K562 (cell line): ENCODE measurements at regions not wholly inside any gene's neighbourhood (a gene's known extent, or its start where the extent isn't known, plus 50 kb on each side); places are given as distances from the start of the nearest gene placed in this dataset.

Source experiments
- ATAC-seq: fragments of 200-7000 bp; cut with Tn5 transposase; 3 replicates; pipeline ENCODE4 v1.9.1; 2020; ENCODE audit warnings: moderate library complexity
- BruUV-seq: library from RNA; stranded (reverse); fragments of 400-500 nt; replicated peaks from 2 replicates; lab custom pipeline; 2021; lab: Mats Ljungman, UMichigan
- CTCF ChIA-PET: fragments of 300-600 bp; formaldehyde crosslinking; extraction: SDS; loops from one replicate; lab custom pipeline; 2021; ENCODE audit warnings: low intra/inter-chr PET ratio; lab: Yijun Ruan, JAX
- POLR2A ChIA-PET: fragments of 300-600, 350-650 bp; sonication (Branson Sonifier 250); formaldehyde crosslinking; extraction: SDS; loops from one replicate; lab custom pipeline; 2021; ENCODE audit warnings: antibody characterized with exemption, inconsistent platforms; lab: Yijun Ruan, JAX
- DNase-seq, 4 experiments: peaks; one replicate each; pipeline versions ENCODE4 v3.0.0 to v3.0.0-alpha.2; 2011 to 2018; ENCODE audit warnings: low spot score in 3 of 4, mixed read lengths in 3 of 4; ENCODE audit errors: extremely low read depth in 1 of 4
- FAIRE-seq: peaks from 2 replicates; lab custom pipeline; 2011; peaks lifted over from hg19 to GRCh38; lab: Jason Lieb, UNC
- H2AFZ ChIP-seq: 2 replicates; pipeline ENCODE4 v1.6.0; 2011; ENCODE audit warnings: low read depth, low read length, control low read depth, inconsistent platforms
- H3K27ac ChIP-seq: fragments of 200-600 bp; 3 replicates; pipeline ENCODE4 v1.8.0; 2011; ENCODE audit warnings: low read depth, mild to moderate bottlenecking, control low read depth, inconsistent platforms, low read length, moderate library complexity, mixed read lengths; ENCODE audit errors: extremely low read depth
- H3K27me3 ChIP-seq, 2 experiments: fragments of 300-600 bp in 1 of 2; 2 replicates in 1 of 2; 3 replicates in 1 of 2; pipeline versions ENCODE4 v1.6.0 to v1.8.0; 2011; ENCODE audit warnings: inconsistent platforms in 2 of 2, low read length in 2 of 2, mild to moderate bottlenecking in 1 of 2, mixed read lengths in 1 of 2, moderate library complexity in 1 of 2; ENCODE audit not compliant: control insufficient read depth in 2 of 2, insufficient read depth in 2 of 2
- H3K36me3 ChIP-seq: fragments of 300-600 bp; 3 replicates; pipeline ENCODE4 v1.8.0; 2011; ENCODE audit warnings: mild to moderate bottlenecking, low read length, inconsistent platforms; ENCODE audit not compliant: control insufficient read depth, insufficient read depth
- H3K4me1 ChIP-seq, 2 experiments: fragments of 200-600 bp in 1 of 2; replicated peaks in 1 of 2; 2 replicates in 1 of 2; 3 replicates in 1 of 2; pipeline versions ENCODE4 v1.5.1 to v1.8.0; 2011; ENCODE audit warnings: inconsistent platforms in 2 of 2, low read length in 2 of 2, mild to moderate bottlenecking in 1 of 2, mixed read lengths in 1 of 2, moderate library complexity in 1 of 2; ENCODE audit not compliant: control insufficient read depth in 2 of 2, insufficient read depth in 2 of 2
- H3K4me2 ChIP-seq: 2 replicates; pipeline ENCODE4 v1.6.1; 2011; ENCODE audit warnings: low read length, control low read depth, inconsistent platforms, mixed read lengths; ENCODE audit not compliant: insufficient read depth
- H3K4me3 ChIP-seq: fragments of 200-600 bp; sonication (generic), shearing (Covaris generic); 2 replicates; pipeline ENCODE4 v1.5.1; 2016; ENCODE audit warnings: control low read depth, inconsistent platforms
- H3K79me2 ChIP-seq: fragments of 200-600 bp; 3 replicates; pipeline ENCODE4 v1.8.0; 2011; ENCODE audit warnings: low read length, inconsistent platforms; ENCODE audit not compliant: control insufficient read depth, insufficient read depth
- H3K9ac ChIP-seq, 2 experiments: 2 replicates each; pipeline versions ENCODE4 v1.6.0 to v1.6.1; 2011; ENCODE audit warnings: low read depth in 2 of 2, low read length in 2 of 2, control low read depth in 1 of 2, inconsistent platforms in 1 of 2, mild to moderate bottlenecking in 1 of 2, mixed read lengths in 1 of 2; ENCODE audit not compliant: insufficient read depth in 1 of 2
- H3K9me1 ChIP-seq: one replicate; pipeline ENCODE4 v1.6.0; 2011; ENCODE audit warnings: inconsistent platforms, mild to moderate bottlenecking, low read length, moderate library complexity; ENCODE audit not compliant: control insufficient read depth, insufficient read depth
- H3K9me3 ChIP-seq: replicated peaks from 2 replicates; pipeline ENCODE4 v1.5.1; 2011; ENCODE audit warnings: low read depth, low read length, inconsistent platforms; ENCODE audit not compliant: control insufficient read depth, insufficient read depth
- H4K20me1 ChIP-seq: replicated peaks from 2 replicates; pipeline ENCODE4 v1.6.1; 2011; ENCODE audit warnings: low read length, inconsistent platforms, mixed read lengths; ENCODE audit not compliant: control insufficient read depth, insufficient read depth
- ARNT ChIP-seq, 2 experiments: fragments of 450-650 bp; IDR thresholded peaks; 2 replicates each; pipeline ENCODE4 v1.6.1; 2016; ENCODE audit warnings: mild to moderate bottlenecking in 1 of 2
- BACH1 ChIP-seq: fragments of 200-800 bp; sonication (Bioruptor generic); IDR thresholded peaks from 2 replicates; pipeline ENCODE4 v1.6.1; 2016; ENCODE audit warnings: missing genetic modification characterization, missing compliant biosample characterization
- E2F1 ChIP-seq: sonication (generic); formaldehyde crosslinking; IDR thresholded peaks from 2 replicates; pipeline ENCODE4 v1.8.1; 2023; ENCODE audit warnings: mild to moderate bottlenecking, missing genetic modification reagents, moderate library complexity
- ELK1 ChIP-seq: sonication (generic); formaldehyde crosslinking; IDR thresholded peaks from 2 replicates; pipeline ENCODE4 v1.8.1; 2022; ENCODE audit warnings: missing genetic modification reagents
- HLTF ChIP-seq: fragments of 450-650 bp; IDR thresholded peaks from 2 replicates; pipeline ENCODE4 v1.6.1; 2016
- MAZ ChIP-seq, 2 experiments: fragments of 450-650 bp in 1 of 2; sonication (generic) in 1 of 2; formaldehyde crosslinking; IDR thresholded peaks in 1 of 2; conservative IDR thresholded peaks in 1 of 2; 2 replicates each; pipeline versions ENCODE4 v1.4.0 to v1.5.0; 2020; ENCODE audit warnings: mild to moderate bottlenecking in 1 of 2, missing genetic modification reagents in 1 of 2
- RAD51 ChIP-seq: fragments of 450-650 bp; IDR thresholded peaks from 2 replicates; pipeline ENCODE4 v1.7.1; 2016; ENCODE audit warnings: low read depth, mild to moderate bottlenecking, borderline replicate concordance
- RBM14 ChIP-seq: fragments of 200-400 bp; formaldehyde crosslinking; IDR thresholded peaks from 2 replicates; pipeline ENCODE4 v1.6.1; 2018; ENCODE audit warnings: low read depth, mild to moderate bottlenecking, low read length, moderate library complexity, borderline replicate concordance; ENCODE audit not compliant: insufficient read depth
- RHOXF2B ChIP-seq: fragments of 250-450 bp; sonication (Bioruptor Pico); conservative IDR thresholded peaks from 2 replicates; pipeline ENCODE4 v1.5.1; 2021
- SETDB1 ChIP-seq: IDR thresholded peaks from one replicate; pipeline ENCODE4 v1.6.1; 2012; ENCODE audit warnings: low read length, control low read depth, inconsistent platforms
- SIN3B ChIP-seq: fragments of 450-650 bp; IDR thresholded peaks from 2 replicates; pipeline ENCODE4 v1.6.1; 2017; ENCODE audit warnings: low read depth, mild to moderate bottlenecking, moderate library complexity
- TBL1XR1 ChIP-seq, 2 experiments: IDR thresholded peaks; 2 replicates each; pipeline ENCODE4 v1.6.1; 2012; ENCODE audit warnings: improper control_type of control experiment in 2 of 2, low read length in 2 of 2, mild to moderate bottlenecking in 1 of 2
- ZNF133 ChIP-seq: fragments of 250-450 bp; sonication (Bioruptor Pico); IDR thresholded peaks from 2 replicates; pipeline ENCODE4 v1.4.0; 2020; ENCODE audit warnings: mild to moderate bottlenecking
- ZNF174 ChIP-seq: fragments of 250-450 bp; sonication (Bioruptor Pico); IDR thresholded peaks from 2 replicates; pipeline ENCODE4 v1.4.0; 2020; ENCODE audit warnings: mild to moderate bottlenecking
- ZNF253 ChIP-seq: fragments of 250-450 bp; sonication (Bioruptor Pico); conservative IDR thresholded peaks from 2 replicates; pipeline ENCODE4 v1.6.1; 2021; ENCODE audit warnings: mild to moderate bottlenecking
- ZNF57 ChIP-seq: fragments of 450-650 bp; formaldehyde crosslinking; IDR thresholded peaks from 2 replicates; pipeline ENCODE4 v1.4.0; 2020; ENCODE audit warnings: mild to moderate bottlenecking, moderate library complexity
- WGBS: fragments of 100-300 bp; shearing (Covaris generic); methylation state at CpG from one replicate; pipeline ENCODE4 v1.1.6; 2016; ENCODE audit warnings: low coverage, mixed read lengths; ENCODE audit not compliant: insufficient coverage; ENCODE audit errors: missing lambda C conversion rate; 5-methylcytosine and 5-hydroxymethylcytosine counted together
- in situ Hi-C: fragments of 300-500 bp; cut with MboI; formaldehyde crosslinking; loops from 4 replicates; pipeline ENCODE4 v1.15.0; 2018; ENCODE audit warnings: inconsistent platforms, mixed read lengths
- intact Hi-C: fragments of 100-400 bp; cut with micrococcal nuclease; formaldehyde crosslinking; loops from 2 replicates; pipeline ENCODE4 v1.14.2; 2022
- TF ChIP-seq, protein P1 (sequence below): sonication (generic); formaldehyde crosslinking; IDR thresholded peaks from 2 replicates; pipeline ENCODE4 v1.8.0; 2022; ENCODE audit warnings: mild to moderate bottlenecking, missing genetic modification reagents
- TF ChIP-seq, protein P2 (sequence below): fragments of 250-450 bp; sonication (Bioruptor Pico); IDR thresholded peaks from 2 replicates; pipeline ENCODE4 v1.8.0; 2022; ENCODE audit warnings: inconsistent platforms

DNA sequence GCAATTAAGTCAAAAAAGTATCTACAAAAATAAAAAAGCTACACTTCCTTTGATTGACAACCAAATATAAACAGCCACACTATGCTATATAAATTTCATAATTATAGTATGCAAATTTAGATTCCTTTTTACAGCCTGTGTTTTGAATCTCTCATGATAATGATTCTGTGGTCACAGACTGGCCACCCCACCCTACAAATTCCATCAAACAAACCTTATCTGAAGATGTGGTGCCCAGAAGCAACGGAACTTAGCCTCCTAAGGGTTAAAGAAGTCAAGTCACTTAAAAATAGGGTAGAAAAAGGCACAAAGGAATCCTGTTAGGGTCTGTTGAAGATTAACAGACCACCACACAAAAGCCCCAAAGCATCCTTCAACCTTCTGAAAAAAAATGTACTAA is 351.8 kb downstream of the INHBA start (continued):
- TF ChIP-seq E2F1 (CRISPR knock-in tag) = no peak
- no peak for TF ChIP-seq RAD51
- no peak for TF ChIP-seq SETDB1
- no peak for TF ChIP-seq ELK1
- no peak for TF ChIP-seq TBL1XR1 (IDR thresholded peaks at IDR 0.05; ENCODE audit: low read length in 2 of 2)
- TF ChIP-seq ZNF253 (CRISPR knock-in tag) = no peak
- no peak for TF ChIP-seq ZNF133 (CRISPR knock-in tag)
- TF ChIP-seq MAZ (CRISPR knock-in tag; conservative IDR thresholded peaks at IDR 0.05 in 1 of 2, IDR thresholded peaks at IDR 0.05 in 1 of 2) = no peak
- no peak for TF ChIP-seq BACH1
- TF ChIP-seq HLTF = no peak

DNA sequence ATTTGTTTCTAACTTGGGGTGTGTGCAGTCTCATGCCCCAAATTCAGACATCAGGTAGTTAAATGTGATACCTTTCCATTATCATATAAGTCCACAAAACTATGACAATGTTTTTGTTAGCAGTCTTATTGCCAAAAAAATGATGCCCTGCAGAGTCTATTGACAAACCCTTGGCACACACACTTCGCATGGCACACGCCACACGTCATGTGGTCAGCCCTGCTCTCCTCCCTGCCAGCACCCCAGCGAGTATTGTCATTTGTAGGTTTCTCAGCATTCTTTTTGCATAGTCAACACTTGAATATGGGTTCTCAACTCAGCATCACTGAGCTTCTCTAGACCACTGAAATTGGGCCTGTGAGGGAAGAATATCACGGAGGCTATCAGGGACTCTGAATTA is 356.0 kb downstream of the INHBA start:
- in situ Hi-C loops = no loop called here
- no peaks in the 10 kb centered on the region for H4K20me1 ChIP-seq
- intact Hi-C loops = no loop called here
- H3K4me3 ChIP-seq = no peak overlapping the region
- H3K79me2 ChIP-seq = no peaks in the 10 kb centered on the region
- no peaks in the 10 kb centered on the region for H3K9me1 ChIP-seq
- no peaks in the 10 kb centered on the region for H3K36me3 ChIP-seq
- WGBS = 2% methylated on average over 5 of the region's 5 CpGs
- H3K27me3 ChIP-seq = no peaks in the 10 kb centered on the region
- no peak overlapping the region for H2AFZ ChIP-seq
- H3K4me1 ChIP-seq = no peaks in the 10 kb centered on the region
- BruUV-seq = no TSS peak
- H3K9me3 ChIP-seq = no peaks in the 10 kb centered on the region
- H3K27ac ChIP-seq = no peak overlapping the region
- no peak overlapping the region for H3K4me2 ChIP-seq
- ChIA-PET POLR2A (no interaction called here), CTCF (no interaction called here)
- ATAC-seq (no peak), FAIRE-seq (no peak), DNase-seq (no peak)
- H3K9ac ChIP-seq = no peak overlapping the region
- TF ChIP-seq ZNF174 (CRISPR knock-in tag) (no peak), ARNT (IDR thresholded peaks at IDR 0.05) (no peak), RBM14 (no peak), SIN3B (no peak), ZNF57 (CRISPR knock-in tag) (no peak), RHOXF2B (no peak)
- TF ChIP-seq, protein P1, sequence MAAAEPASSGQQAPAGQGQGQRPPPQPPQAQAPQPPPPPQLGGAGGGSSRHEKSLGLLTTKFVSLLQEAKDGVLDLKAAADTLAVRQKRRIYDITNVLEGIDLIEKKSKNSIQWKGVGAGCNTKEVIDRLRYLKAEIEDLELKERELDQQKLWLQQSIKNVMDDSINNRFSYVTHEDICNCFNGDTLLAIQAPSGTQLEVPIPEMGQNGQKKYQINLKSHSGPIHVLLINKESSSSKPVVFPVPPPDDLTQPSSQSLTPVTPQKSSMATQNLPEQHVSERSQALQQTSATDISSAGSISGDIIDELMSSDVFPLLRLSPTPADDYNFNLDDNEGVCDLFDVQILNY = no peak
- TF ChIP-seq, protein P2, sequence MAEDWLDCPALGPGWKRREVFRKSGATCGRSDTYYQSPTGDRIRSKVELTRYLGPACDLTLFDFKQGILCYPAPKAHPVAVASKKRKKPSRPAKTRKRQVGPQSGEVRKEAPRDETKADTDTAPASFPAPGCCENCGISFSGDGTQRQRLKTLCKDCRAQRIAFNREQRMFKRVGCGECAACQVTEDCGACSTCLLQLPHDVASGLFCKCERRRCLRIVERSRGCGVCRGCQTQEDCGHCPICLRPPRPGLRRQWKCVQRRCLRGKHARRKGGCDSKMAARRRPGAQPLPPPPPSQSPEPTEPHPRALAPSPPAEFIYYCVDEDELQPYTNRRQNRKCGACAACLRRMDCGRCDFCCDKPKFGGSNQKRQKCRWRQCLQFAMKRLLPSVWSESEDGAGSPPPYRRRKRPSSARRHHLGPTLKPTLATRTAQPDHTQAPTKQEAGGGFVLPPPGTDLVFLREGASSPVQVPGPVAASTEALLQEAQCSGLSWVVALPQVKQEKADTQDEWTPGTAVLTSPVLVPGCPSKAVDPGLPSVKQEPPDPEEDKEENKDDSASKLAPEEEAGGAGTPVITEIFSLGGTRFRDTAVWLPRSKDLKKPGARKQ (CRISPR knock-in tag) = no peak
